Dermis microvascular lymphatic vessel endothelial cell (primary cell): ENCODE measurements at regions not wholly inside any gene's neighbourhood (a gene's known extent, or its start where the extent isn't known, plus 50 kb on each side); places are given as distances from the start of the nearest gene placed in this dataset.
"Not testable (repeated sequence)": the region's sequence is repeated elsewhere in the genome, so short reads cannot be mapped to it uniquely, and the experiment has no call there.

ENCODE experiments used
- DNase-seq, 2 donors: peaks; one replicate each; pipeline versions ENCODE4 v3.0.0 to v3.0.0-alpha.2; 2010; ENCODE audit warnings: low read depth in 2 of 2

- no peak for DNase-seq
Measured at GRCh38 chr3:161914703-161915417, 418.3 kb downstream of the OTOL1 start.

GRCh38 chr3:161915418-161915750 lies 418.8 kb downstream of the OTOL1 start:
- no peak for DNase-seq

- DNase-seq: no peak
Measured at GRCh38 chr3:161920196-161920595, 423.6 kb downstream of the OTOL1 start.

GRCh38 chr3:161925749-161926360 lies 429.2 kb downstream of the OTOL1 start:
- DNase-seq: no peak

- DNase-seq: no peak
Measured at GRCh38 chr3:161927131-161927530, 430.5 kb downstream of the OTOL1 start.

- no peak for DNase-seq
Measured at GRCh38 chr3:161939918-161940620, 443.5 kb downstream of the OTOL1 start.

GRCh38 chr3:161940621-161940965 lies 444.0 kb downstream of the OTOL1 start:
- no peak for DNase-seq

GRCh38 chr3:161941891-161942290 lies 445.3 kb downstream of the OTOL1 start:
- no peak for DNase-seq

GRCh38 chr3:161943801-161944345 lies 447.3 kb downstream of the OTOL1 start:
- DNase-seq: not testable (repeated sequence)

- DNase-seq: no peak
Measured at GRCh38 chr3:161946443-161946960, 449.9 kb downstream of the OTOL1 start.

- no peak for DNase-seq
Measured at GRCh38 chr3:161950318-161950868, 453.8 kb downstream of the OTOL1 start.

- no peak for DNase-seq
Measured at GRCh38 chr3:161957467-161957866, 460.9 kb downstream of the OTOL1 start.

GRCh38 chr3:161964857-161965256 lies 468.2 kb downstream of the OTOL1 start:
- DNase-seq: no peak

GRCh38 chr3:161969867-161970266 lies 473.3 kb downstream of the OTOL1 start:
- no peak for DNase-seq

- no peak for DNase-seq
Measured at GRCh38 chr3:161975201-161975600, 478.6 kb downstream of the OTOL1 start.

- no peak for DNase-seq
Measured at GRCh38 chr3:161977063-161977462, 480.5 kb downstream of the OTOL1 start.

GRCh38 chr3:161977850-161978249 lies 481.2 kb downstream of the OTOL1 start:
- DNase-seq: no peak

- DNase-seq: no peak
Measured at GRCh38 chr3:161987933-161988332, 491.3 kb downstream of the OTOL1 start.

GRCh38 chr3:161989012-161989411 lies 492.4 kb downstream of the OTOL1 start:
- no peak for DNase-seq

GRCh38 chr3:161990036-161990435 lies 493.4 kb downstream of the OTOL1 start:
- no peak for DNase-seq

GRCh38 chr3:161991901-161992540 lies 495.4 kb downstream of the OTOL1 start:
- no peak for DNase-seq

- DNase-seq: no peak
Measured at GRCh38 chr3:161999846-162000245, 503.2 kb downstream of the OTOL1 start.
